ENCODE measurements at regions not wholly inside any gene's neighbourhood (a gene's known extent, or its start where the extent isn't known, plus 50 kb on each side); places are given as distances from the start of the nearest gene placed in this dataset.

DNA sequence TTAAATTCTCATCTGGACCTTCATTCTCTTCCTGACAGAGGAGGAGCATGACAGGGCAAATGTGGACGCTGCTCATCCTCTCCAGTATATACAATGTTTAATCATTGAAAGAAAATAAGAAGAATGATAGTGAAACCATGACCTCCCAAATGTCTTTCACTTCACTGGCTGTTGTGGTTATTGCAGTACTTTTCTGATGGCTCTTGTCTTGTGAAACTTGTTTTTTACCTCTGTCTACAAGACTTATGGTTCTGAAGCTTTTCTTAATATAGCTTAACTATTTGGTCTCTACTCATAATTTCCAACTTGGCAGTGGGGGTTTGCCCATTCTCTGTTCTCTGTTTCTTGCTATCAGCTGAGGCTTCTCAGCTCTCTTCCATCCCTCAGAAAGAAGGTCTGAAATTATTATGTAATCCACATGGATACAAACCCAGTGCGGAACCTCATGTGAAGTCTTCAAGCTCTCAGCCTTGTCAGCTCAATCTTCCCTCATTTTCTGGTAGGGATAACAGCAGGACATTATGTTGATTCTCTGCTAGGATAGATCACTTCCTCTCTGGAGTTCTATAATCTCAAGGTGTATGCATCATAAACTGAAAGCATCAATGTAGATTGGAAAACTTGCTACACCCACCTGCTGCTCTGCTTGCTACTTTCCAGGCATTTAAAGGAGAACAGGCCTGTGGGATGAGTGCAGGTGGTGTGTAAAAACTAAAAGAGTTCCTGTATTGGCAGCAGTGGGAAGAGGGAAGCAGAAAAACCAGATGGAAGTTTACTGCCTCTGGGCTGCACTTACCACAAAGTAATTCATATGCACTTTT lies 250.3 kb upstream of the HTR2A start:
- CTCF ChIA-PET = interaction anchor here (0.9 kb wide), 1 partner anchor 185 kb away, joined by 3 read pairs; no protein-coding TSS in a partner anchor
- POLR2A ChIA-PET = no interaction called here

DNA sequence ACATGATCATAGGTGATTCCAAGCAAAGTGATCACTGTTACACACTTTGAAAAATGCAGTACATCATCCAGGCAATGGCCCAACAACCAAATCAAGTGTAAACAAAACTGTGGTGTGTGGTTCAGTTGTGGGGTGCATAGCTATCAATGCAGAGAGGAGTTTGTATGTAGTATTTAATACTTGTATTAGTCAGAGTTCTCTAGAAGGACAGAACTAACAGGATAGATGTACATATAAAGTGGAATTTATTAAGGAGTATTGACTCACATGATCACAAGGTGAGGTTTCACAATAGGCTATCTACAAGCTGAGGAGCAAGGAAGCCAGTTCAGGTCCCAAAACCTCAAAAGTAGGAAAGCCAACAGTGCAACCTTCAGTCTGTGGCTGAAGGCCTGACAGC lies 249.3 kb upstream of the HTR2A start:
- CTCF ChIA-PET = no interaction called here

More for the DNA sequence above, 250.3 kb upstream of the HTR2A start:
- H3K9me3 ChIP-seq (ENCODE audit: control insufficient read depth, insufficient read depth, low read depth, low read length) = no peaks in the 10 kb centered on the region
- H3K4me3 ChIP-seq (ENCODE audit: low read depth, low read length) = no peak overlapping the region
- H3K4me1 ChIP-seq (ENCODE audit: control insufficient read depth, insufficient read depth, low read length) = no peaks in the 10 kb centered on the region; the same call in 1 of the 2 replicates
- no peak overlapping the region for H3K27ac ChIP-seq (ENCODE audit: extremely low read depth, low read depth, low read length)
- TF ChIP-seq ZNF114 (tag by site-specific recombination; IDR thresholded peaks at IDR 0.05) = no peak
- no peak for TF ChIP-seq SALL2 (tag by site-specific recombination; IDR thresholded peaks at IDR 0.05; ENCODE audit: borderline replicate concordance)
- TF ChIP-seq ZNF292 (tag by site-specific recombination; IDR thresholded peaks at IDR 0.05; ENCODE audit: borderline replicate concordance, low read depth) = no peak
- TF ChIP-seq, protein P1, sequence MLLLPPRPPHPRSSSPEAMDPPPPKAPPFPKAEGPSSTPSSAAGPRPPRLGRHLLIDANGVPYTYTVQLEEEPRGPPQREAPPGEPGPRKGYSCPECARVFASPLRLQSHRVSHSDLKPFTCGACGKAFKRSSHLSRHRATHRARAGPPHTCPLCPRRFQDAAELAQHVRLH (tag by site-specific recombination; IDR thresholded peaks at IDR 0.05) = no peak
- TF ChIP-seq, protein P2, sequence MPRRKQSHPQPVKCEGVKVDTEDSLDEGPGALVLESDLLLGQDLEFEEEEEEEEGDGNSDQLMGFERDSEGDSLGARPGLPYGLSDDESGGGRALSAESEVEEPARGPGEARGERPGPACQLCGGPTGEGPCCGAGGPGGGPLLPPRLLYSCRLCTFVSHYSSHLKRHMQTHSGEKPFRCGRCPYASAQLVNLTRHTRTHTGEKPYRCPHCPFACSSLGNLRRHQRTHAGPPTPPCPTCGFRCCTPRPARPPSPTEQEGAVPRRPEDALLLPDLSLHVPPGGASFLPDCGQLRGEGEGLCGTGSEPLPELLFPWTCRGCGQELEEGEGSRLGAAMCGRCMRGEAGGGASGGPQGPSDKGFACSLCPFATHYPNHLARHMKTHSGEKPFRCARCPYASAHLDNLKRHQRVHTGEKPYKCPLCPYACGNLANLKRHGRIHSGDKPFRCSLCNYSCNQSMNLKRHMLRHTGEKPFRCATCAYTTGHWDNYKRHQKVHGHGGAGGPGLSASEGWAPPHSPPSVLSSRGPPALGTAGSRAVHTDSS (tag by site-specific recombination; IDR thresholded peaks at IDR 0.05) = no peak
- no peak for TF ChIP-seq BCL11A (tag by site-specific recombination; IDR thresholded peaks at IDR 0.05; ENCODE audit: low read depth)
- no peak for TF ChIP-seq ZSCAN23 (tag by site-specific recombination; IDR thresholded peaks at IDR 0.05)
- TF ChIP-seq ZNF548 (tag by site-specific recombination; IDR thresholded peaks at IDR 0.05) = no peak
- TF ChIP-seq ZNF391 (tag by site-specific recombination; IDR thresholded peaks at IDR 0.05; ENCODE audit: borderline replicate concordance, low read depth) = no peak
- TF ChIP-seq ZBTB48 (tag by site-specific recombination; IDR thresholded peaks at IDR 0.05) = no peak
- TF ChIP-seq, protein P3, sequence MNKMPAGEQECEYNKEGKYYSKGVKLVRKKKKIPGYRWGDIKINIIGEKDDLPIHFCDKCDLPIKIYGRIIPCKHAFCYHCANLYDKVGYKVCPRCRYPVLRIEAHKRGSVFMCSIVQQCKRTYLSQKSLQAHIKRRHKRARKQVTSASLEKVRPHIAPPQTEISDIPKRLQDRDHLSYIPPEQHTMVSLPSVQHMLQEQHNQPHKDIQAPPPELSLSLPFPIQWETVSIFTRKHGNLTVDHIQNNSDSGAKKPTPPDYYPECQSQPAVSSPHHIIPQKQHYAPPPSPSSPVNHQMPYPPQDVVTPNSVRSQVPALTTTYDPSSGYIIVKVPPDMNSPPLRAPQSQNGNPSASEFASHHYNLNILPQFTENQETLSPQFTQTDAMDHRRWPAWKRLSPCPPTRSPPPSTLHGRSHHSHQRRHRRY (tag by site-specific recombination; IDR thresholded peaks at IDR 0.05) = no peak
- TF ChIP-seq GLI4 (tag by site-specific recombination; IDR thresholded peaks at IDR 0.05) = no peak
- TF ChIP-seq ZNF701 (tag by site-specific recombination; IDR thresholded peaks at IDR 0.05) = no peak
- no peak for TF ChIP-seq EGR2 (tag by site-specific recombination; IDR thresholded peaks at IDR 0.05; ENCODE audit: low read depth)
- TF ChIP-seq, protein P4, sequence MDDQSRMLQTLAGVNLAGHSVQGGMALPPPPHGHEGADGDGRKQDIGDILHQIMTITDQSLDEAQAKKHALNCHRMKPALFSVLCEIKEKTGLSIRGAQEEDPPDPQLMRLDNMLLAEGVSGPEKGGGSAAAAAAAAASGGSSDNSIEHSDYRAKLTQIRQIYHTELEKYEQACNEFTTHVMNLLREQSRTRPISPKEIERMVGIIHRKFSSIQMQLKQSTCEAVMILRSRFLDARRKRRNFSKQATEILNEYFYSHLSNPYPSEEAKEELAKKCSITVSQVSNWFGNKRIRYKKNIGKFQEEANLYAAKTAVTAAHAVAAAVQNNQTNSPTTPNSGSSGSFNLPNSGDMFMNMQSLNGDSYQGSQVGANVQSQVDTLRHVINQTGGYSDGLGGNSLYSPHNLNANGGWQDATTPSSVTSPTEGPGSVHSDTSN (CRISPR knock-in tag; IDR thresholded peaks at IDR 0.05) = no peak
- TF ChIP-seq ZNF24 (tag by site-specific recombination; IDR thresholded peaks at IDR 0.05) = no peak
- no peak for TF ChIP-seq WT1 (tag by site-specific recombination; IDR thresholded peaks at IDR 0.05)
- no peaks in the 10 kb centered on the region for H3K36me3 ChIP-seq (ENCODE audit: control insufficient read depth in 2 of 2, insufficient read depth in 1 of 2, low read length in 2 of 2)

More for the DNA sequence above, 249.3 kb upstream of the HTR2A start:
- H3K4me3 ChIP-seq (ENCODE audit: low read depth, low read length) = no peak overlapping the region
- POLR2A ChIA-PET = no interaction called here
- H3K36me3 ChIP-seq (ENCODE audit: control insufficient read depth in 2 of 2, insufficient read depth in 1 of 2, low read length in 2 of 2) = no peaks in the 10 kb centered on the region
- no peak for TF ChIP-seq ZNF843 (tag by site-specific recombination; IDR thresholded peaks at IDR 0.05)
- no peak for TF ChIP-seq SETDB1 (IDR thresholded peaks at IDR 0.05; ENCODE audit: insufficient read length, low read length)
- TF ChIP-seq ZNF600 (tag by site-specific recombination; IDR thresholded peaks at IDR 0.05) = no peak
- no peak for TF ChIP-seq ZBTB20 (tag by site-specific recombination; IDR thresholded peaks at IDR 0.05)
- no peak for TF ChIP-seq ZNF747 (tag by site-specific recombination; IDR thresholded peaks at IDR 0.05)
- H3K27ac ChIP-seq (ENCODE audit: extremely low read depth, low read depth, low read length) = no peak overlapping the region
- no peaks in the 10 kb centered on the region; the same call in 1 of the 2 replicates for H3K4me1 ChIP-seq (ENCODE audit: control insufficient read depth, insufficient read depth, low read length)
- no peaks in the 10 kb centered on the region for H3K9me3 ChIP-seq (ENCODE audit: control insufficient read depth, insufficient read depth, low read depth, low read length)
